HS-27A (cell line): ENCODE measurements at regions not wholly inside any gene's neighbourhood (a gene's known extent, or its start where the extent isn't known, plus 50 kb on each side); places are given as distances from the start of the nearest gene placed in this dataset.

Source experiments
- DNase-seq: peaks from one replicate; pipeline ENCODE4 v3.0.0-alpha.2; 2012; ENCODE audit warnings: low read depth, missing footprints

DNA sequence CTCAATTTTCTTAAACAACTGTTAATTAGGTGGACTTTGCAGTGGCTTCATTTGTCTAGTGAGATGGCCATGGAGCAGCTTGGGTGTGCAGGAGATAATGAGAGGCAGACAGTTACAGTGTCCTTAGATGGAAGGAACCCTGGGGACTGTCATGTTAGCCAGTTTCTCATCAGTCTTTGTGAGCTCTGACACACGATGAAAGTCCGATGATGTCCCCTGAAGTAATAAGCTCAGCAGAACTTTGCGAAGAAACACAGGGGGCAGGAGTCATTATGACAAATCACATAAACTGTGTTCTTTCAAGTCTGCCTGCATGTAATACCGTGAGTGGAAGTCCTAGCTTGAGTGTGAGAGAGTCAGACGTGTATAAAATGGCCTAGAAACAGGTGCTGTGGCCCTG is 201.8 kb downstream of the DRD1 start:
- no peak for DNase-seq

DNA sequence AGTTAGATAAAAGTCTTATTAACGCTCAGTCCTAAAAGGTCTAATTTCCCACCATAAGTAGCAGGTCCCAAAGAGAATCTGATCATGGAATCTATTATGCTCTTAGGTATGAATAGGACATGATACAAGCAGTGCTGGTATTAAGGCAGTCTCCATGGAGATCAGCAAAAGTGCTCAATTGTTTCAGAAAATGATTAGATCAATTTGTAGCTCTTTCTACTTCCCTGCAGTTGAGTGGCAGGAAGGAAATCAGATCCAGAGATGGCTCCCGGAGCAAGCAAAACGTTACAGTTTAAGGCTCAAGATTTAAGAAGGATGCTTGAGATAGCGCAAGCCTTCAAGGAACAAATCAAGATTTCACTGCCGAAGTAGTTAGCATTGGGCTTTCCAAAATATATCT is 205.7 kb downstream of the DRD1 start:
- DNase-seq = no peak

DNA sequence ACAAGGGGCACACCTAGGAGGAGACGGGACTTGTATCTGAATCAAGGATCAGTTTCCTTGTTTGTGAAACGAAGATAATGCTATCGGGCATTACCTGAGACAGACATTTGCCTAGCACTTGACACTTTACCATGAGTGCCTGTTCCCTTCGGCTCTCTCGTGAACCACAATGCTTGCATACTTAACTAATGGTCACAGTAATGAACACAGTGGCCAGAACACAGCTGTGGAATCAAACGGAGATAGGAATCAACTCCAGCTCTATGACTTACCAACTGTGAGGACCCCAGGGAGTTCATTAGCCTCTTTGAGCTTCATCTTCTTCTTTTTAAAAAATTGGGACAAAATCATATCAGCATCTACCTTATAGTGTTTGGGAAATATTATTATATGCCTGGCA is 207.8 kb downstream of the DRD1 start:
- DNase-seq = no peak

DNA sequence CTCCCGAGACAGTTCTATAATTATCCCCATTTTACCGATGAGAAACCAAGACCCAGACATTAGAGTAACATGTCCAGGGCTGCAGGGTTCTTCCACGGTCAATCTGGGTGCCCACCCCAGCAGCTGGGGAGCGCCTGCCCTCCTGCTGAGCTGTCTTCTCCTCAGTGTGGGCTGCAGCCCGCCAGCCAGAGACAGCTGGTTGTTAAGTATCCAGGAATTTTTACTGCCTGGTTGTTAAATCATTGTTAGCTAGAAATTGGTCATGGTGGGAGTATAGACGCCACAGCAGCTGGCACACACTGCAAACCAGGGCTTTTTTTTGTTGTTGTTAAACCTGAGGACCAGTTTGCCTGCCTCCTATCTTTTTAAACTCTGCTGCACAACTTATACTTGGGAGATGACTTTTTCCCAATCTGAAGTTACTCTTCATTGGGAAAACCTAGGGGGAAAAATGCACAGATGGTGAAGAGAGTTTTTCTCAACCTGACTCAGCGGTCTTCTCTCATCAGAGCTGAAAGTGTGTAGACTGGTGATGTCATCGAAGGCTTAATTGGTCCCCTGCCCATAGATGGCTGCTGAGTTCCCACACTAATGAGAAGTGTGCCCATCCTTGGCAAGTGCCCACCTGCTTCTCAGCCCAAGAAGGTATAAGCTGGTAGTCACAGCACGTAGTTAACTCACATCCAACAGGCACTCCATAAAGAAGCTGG is 208.6 kb downstream of the DRD1 start:
- no peak for DNase-seq

DNA sequence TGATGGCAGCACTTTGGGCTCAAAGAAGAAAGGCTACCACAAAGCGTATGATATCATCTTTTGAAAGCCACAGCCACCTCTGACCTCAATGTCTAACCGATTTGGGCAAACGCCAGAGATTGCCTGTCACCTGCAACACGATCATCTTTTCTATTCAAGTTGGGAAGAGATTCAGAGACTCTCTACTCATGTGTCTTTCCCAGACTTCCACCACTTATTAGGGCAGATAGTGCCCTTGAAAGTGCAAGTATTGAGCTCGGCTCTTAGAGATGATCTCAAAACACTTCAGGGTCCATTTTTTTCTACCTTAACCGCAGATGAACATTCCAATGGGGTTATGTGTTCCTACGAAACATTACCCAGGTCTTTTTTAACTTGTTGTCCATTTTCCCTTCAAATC is 213.7 kb downstream of the DRD1 start:
- DNase-seq = no peak

DNA sequence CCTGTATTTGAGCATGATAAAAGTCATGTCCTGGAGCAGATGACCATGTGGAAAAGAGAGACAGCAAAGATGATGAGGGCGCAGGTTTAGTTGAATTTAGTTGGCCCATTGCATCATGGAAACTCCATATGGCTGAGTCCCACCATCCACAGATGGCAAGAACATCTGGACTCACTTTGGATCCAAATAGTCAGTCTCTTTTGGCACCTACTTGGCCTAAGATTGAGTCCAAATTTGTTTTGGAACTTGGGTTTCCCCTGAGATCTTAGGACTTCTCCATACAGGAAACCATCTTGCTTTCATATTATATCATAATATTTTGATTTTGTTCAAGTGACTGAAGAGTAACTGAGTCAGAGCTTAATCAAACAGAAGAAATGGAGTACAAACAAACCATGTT is 217.5 kb downstream of the DRD1 start:
- DNase-seq = no peak

DNA sequence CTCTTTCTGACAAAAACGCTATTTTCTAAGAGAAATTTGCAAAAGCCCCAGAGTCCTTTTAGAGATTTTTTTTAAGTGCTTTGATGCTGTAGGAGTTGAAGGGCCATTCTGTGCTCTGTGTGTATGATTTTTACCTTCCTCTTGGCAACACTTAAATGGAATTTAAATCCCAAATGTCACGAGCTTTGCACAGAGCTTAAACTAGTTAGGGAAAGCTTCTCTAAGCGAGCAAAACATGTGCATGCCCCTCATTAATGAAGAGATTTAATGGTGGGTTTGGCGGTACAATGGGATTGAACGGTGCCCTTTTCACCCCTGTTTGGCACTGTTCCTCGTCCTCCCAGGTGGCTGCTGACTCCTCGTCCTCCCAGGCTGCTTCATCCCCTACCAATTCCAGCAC is 220.7 kb downstream of the DRD1 start:
- no peak for DNase-seq

DNA sequence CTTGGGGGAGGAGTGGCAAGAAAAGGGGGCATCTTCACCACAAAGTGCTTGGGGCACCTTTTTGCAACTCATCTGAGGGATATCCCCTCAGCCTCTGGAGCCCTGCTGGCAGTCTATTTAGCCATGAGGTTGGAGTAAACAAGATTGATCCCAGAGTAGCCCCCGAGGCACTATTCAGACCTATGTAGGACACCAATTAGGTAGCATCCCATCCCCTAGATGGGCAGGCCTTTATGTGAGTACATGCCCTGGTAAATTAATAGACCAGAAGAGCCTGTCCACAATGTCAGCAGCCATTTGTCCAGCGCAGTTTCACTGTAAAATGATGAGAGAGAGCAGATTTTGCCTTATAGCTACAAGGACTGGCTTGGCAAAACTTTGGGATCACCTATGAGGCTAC is 221.4 kb downstream of the DRD1 start:
- DNase-seq = no peak

DNA sequence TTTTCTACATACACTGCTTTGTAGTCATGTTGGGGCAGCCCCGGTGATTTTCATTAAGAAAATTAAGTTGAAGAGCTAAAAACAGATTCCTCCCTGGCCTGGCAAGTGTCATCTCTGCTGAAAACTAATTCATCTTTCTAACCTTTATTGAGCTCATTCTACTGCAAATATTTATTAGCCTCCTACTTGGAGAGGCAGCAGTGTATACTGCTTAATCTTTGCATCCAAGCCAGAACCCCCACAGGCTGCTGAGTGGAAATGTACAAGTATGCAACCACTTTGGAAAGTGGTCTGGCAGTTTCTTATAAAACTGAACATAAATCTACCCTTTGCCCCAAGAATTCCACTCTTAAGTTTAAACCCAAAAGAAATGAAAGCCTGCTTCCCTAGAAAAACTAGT is 223.4 kb downstream of the DRD1 start:
- no peak for DNase-seq

DNA sequence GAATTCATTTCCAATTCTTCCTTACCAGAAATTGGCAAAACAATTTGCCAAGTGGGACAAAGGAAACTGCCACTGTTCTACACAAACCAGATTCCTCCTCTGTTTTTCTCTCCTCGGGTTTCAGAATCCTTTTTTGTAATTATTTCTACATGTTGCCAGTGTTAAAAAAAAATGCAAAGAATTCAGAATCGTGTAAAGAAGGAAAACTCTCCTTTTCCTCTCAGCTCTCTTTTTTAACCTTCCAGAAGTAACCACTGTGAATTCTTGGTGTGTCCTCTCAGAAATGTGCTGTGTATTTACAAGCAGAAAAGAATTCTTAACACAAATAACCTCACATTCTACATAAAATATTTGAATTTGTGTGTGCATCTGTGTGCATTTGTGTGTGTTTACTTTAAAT is 224.6 kb downstream of the DRD1 start:
- DNase-seq = no peak

DNA sequence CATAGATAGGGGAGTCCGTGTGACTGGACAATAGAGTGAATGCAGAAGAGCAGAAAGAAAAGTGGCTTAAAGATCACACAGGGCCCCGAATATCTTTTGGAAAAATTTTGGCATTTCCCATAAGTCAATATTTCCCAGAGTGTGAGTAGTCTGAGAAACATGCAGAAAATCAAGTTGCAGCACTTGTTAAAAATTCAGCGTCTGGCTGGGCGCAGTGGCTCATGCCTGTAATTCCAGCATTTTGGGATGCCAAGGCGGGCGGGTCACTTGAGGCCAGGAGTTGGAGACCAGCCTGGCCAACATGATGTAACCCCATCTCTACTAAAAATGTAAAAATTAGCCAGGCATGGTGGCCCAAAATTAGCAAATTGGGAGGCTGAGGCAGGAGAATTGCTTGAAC is 227.0 kb downstream of the DRD1 start:
- no peak for DNase-seq

DNA sequence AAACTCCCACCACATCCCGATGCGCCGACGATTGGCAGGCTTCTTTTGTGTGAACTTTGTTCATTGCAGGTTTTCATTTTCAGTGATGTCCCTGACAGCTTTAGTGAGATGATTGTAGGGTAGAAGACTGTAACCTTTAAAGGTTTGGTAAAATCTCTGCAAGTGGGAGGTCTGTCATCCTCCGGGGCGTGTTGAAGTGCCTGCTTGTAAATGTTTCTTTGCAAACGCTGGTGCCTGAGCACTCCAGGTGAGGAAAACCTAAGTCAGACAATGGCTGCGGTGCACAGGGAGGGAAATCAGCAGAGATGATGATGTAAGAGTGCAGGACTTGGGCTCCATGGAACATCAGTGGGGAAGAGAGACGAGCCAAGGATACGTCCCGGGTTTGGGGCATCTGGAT is 228.1 kb downstream of the DRD1 start:
- DNase-seq = no peak

DNA sequence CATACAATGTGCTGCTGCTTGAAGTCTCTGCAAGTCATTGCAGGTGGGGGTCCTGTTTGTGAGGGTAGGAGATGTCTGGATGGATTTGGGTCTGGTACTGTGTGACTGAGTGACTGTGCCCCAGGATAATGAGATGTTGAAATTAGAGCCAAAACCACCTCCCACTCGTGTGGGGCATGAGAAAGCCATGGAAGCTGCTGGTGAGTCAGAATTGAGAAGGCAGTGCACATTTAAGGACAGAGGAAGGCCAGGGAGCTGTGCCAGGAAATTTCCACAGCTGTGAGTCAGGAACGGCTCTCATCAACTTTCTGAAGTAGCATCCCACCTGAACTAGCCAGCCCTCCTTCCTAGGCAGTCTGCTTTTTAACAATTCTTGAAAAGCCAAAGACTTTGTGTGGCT is 229.8 kb downstream of the DRD1 start:
- peak; percentile 39 for DNase-seq

DNA sequence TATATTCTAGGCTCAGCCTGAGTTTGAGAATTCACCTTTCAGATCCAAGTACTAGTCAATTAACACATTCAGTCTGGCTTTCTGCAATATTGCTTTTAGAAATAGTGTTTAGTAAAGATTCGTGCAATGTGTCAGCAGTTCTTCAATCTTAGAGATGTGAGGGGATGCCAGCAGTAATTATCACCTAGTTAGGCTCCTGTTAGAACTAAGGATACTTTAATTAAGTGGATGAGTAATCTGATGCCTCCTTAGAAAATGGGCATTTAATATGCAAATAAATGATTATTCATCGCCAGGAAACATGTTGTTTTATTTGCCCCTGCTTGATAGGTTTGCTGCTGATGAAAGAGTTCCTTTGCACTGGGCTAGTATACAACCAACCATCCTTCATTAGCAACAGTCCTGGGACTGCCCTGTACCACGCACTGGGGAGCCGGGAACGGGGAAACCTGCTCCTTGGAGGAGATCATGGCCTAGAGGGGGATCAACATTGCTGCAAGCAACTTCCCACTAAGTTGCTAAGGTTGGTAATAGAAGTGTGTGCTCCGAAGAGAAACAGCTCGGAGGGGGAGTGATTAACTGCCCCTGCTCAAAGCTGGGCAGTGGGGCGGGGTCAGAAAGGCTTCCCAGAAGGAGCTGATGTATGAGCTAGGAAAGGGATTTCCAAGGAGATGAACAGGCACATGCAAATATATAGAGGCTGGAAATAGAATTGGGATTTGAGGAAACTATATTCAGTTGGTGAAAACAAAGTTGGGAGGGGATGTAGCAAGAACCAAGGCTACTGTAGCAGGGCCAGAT is 231.8 kb downstream of the DRD1 start:
- DNase-seq = no peak

DNA sequence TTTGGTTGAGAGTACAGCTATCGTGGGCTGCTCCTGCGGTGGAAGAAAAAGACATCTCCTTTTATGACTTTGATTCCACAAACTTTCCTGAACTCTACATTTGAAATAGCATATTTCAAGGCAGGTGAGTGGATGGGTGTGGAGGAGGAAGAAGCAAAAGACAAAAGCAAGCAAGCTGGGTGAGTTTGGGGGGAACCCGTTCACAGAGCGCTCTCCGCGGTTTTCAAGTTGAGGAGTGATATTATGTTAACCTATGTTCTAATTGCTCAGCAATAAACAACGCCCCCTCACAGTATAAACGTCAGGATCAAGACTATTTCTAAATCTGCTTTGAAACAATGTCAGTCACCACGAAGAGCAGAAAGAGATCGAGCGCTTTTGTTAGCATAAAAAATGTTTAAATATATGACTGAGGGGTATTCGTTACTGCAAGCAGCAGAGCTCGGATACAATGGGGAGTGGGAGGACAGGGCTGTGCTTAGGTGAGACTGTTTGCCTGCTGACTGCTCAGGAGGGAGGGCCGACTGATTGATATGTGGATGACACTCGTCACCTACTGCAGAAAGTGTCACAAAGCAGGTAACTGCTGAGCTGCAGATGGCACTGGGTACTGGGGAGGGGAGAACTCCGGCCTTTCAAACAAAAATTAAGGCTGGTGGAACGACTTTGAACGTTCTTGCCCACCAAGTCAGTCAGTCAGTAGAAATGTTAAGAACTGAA is 236.5 kb downstream of the DRD1 start:
- no peak for DNase-seq

DNA sequence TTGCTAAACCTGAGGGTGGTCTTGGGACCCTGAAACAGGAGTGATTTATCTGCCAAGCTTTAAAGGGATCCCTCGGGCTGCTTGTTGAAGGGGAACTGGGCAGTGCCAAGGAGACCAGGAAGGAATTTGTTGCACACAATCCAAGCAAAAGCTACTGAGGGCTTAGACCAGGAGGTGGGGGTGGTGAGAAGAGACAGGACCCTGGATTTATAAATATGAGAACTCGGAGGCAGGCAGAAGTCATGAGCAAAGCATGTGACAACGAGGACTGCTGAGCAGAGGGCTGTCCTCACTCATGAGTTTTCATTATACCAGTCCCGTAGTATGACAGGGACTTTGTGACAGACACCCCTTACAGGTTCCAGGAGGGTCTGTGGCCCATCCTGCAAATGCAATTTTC is 237.3 kb downstream of the DRD1 start:
- no peak for DNase-seq

DNA sequence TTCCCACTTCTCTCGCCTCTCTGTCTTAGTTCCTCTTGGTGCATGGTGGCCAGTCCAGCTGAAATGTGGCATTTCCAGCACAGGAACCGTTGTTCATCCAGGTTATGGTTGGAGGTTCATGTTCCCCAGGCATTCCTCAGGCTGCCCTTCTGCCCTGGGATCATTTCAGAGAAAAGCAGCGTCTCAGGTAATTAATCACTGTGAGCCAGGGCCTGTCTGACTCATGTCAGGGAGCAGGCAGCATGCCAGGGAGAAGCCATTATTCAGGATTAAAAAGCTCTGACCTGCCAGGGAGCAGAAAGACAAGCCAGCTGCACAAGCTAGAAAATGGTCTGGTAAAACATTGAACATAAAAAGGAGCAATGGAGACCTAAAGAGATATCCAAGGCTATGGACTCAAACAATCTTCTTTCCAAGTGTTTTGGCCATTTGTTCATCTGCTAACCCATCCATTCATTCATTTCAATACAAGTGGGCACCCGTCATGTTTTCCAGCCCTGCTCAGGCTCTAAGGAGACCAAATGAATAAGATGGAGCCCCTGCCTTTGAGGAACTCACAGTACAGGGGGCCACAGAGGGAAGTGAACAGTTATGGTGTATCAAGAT is 241.4 kb downstream of the DRD1 start:
- DNase-seq = no peak

DNA sequence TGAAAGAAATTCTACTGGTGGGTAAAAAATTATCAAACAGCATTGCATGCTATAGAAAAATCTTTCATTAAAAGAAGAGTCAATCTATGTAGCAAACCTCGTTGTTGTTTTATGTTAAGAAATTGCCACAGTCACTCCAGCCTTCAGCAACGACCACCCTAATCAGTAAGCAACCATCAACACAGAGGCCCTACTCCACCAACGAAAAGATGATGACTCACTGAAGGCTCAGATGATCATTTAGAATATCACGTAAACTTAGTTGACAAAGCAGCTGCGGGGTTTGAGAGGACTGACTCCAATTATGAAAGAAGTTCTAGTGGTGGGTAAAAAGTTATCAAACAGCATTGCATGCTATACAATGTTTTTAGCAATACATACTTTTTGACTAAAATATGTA is 242.6 kb downstream of the DRD1 start:
- DNase-seq = no peak

DNA sequence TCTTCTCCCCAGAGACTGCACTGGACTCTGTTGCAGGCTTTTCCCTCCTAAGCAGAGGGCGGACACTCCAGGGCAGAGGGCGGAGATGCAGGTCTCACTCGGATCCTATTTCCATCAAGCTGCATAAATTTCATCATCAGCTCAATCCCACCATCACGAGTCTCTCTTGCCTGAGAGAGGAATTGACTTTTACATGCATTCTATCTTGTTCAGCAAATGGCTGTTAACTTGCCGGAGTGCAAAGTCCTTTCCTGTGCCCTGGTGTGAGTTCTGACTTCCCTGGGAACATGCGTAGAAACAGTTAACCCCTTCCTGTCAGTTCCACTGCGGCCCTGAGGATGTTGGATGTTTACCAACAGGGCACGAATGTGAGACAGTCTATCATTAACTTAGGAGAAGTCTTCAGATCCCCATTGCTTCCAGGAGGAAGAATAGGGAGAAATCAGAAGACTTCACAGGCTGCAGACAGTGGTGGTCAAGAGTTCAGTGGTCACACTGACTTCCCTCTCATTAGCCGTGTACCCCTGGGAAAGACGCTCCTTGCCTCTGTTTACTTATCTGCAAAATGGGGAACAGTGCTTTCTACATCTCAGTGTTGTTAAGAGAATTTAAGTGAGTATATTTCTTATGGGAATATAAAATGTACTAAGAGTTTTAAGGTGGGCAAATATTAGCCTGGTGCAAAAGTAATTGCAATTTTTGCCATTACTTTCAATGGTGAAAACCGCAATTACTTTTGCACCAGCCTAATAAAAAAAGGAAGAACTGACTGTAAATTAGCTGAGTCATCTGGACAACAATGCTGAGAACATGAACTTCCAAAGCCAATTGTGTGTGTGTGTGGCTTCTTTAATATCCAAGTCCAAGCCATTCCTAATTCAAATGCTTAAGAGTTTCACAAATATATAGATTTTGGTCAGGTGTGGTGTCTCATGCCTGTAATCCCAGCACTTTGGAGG is 248.0 kb downstream of the DRD1 start:
- no peak for DNase-seq

DNA sequence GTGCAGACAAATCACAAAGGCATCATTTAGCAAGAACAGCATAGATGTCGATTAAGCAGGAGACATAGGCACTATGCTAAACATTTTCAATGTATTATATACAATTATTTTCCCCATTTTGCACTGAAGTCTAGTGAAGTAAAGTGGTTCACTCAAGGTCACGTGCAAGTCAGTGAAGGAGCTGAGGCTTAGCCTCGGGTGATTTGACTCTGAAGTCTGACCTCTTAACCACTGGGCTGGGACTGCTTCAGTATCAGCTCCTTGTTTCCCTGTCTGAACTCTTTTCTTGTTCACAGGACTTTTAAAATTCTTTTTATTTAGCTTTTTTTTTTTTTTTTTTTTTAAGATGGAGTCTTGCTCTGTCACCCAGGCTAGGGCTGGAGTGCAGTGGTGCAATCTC is 262.7 kb downstream of the DRD1 start:
- no peak for DNase-seq

DNA sequence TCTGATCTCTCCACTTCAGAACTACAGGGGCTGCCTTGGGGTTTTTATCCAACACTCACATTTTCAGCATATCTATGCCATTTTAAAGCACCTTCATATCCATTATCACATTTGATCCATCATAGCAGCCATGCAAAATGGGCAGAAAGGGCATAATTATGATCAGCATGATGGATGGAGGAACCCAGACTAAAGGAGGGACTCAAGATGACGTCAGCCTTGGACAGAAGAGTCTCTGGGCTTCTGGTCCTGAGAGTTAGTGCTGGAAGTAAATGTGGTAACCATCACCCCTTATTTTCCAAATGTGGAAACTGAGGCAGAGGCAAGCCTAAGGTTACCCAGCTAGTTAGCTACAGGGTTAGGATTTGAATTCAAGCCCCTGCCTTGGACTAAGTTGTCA is 273.1 kb downstream of the DRD1 start:
- no peak for DNase-seq
